ENCODE measurements at regions not wholly inside any gene's neighbourhood (a gene's known extent, or its start where the extent isn't known, plus 50 kb on each side); places are given as distances from the start of the nearest gene placed in this dataset.

GRCh38 chr19:30881281-30881680 is 468.0 kb downstream of the TSHZ3 start:
- TF ChIP-seq GATA3 (IDR thresholded peaks at IDR 0.05; ENCODE audit: low read depth, low read length): no peak
- no peak for TF ChIP-seq GATA2 (IDR thresholded peaks at IDR 0.05; ENCODE audit: low read depth, low read length)
